OCI-LY3 (cell line): ENCODE measurements at regions not wholly inside any gene's neighbourhood (a gene's known extent, or its start where the extent isn't known, plus 50 kb on each side); places are given as distances from the start of the nearest gene placed in this dataset.

Experiments used
- CTCF ChIP-seq: fragments of 200-600, 300-600 bp; sonication (generic); IDR thresholded peaks from 2 replicates; pipeline ENCODE4 v1.5.1; 2014; ENCODE audit warnings: antibody characterized with exemption, low read length, low read depth
- EZH2phosphoT487 ChIP-seq: fragments of 200-600 bp; shearing (Covaris generic); IDR thresholded peaks from 2 replicates; pipeline ENCODE4 v1.6.1; 2018; ENCODE audit warnings: antibody characterized with exemption, mixed run types, low read depth

DNA sequence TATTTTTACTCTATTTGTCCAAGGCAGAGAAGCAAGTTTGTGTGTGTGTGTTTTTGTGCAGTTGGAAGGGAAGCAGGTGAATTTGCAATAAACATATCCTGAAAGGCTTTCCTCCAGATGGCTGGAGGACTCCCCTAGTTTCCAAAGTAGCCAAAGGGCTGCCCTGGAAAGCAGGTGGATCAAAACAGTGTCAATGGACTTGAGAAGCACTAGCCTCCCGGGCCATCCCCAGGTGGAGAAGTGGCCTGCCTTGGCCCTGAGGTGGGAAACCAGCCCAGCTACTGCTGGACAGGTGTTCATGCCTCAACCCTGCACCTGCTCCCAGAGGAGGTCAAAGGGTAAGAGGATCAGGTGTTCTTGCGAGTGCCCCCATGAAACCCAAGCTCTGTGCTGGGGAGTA lies 1046.9 kb downstream of the VRK1 start:
- no peak for TF ChIP-seq CTCF
- no peak for TF ChIP-seq EZH2phosphoT487
